ENCODE measurements at regions not wholly inside any gene's neighbourhood (a gene's known extent, or its start where the extent isn't known, plus 50 kb on each side); places are given as distances from the start of the nearest gene placed in this dataset.

- Histone ChIP-seq H4K20me1 (ENCODE audit: insufficient read depth, low read length) (no peaks in the 10 kb centered on the region), H3K4me3 (ENCODE audit: insufficient read depth, low read depth, low read length) (no peak overlapping the region), H2AFZ (replicated peaks; ENCODE audit: low read length, poor library complexity) (no peak overlapping the region), H3K4me1 (ENCODE audit: control insufficient read depth, insufficient read depth, low read length) (no peaks in the 10 kb centered on the region), H2BK15ac (ENCODE audit: low read depth, low read length) (no peak overlapping the region), H3K9ac (ENCODE audit: low read depth, low read length) (no peak overlapping the region), H3K23ac (ENCODE audit: low read depth, low read length) (no peak overlapping the region), H3K27ac (ENCODE audit: insufficient read depth, low read length) (no peak overlapping the region), H2AK5ac (ENCODE audit: low read depth, low read length) (no peak overlapping the region), H4K5ac (ENCODE audit: low read depth, low read length) (no peak overlapping the region), H2BK5ac (ENCODE audit: low read depth, low read length, poor library complexity, severe bottlenecking) (no peak overlapping the region), H3K9me1 (ENCODE audit: insufficient read depth, low read length) (no peaks in the 10 kb centered on the region), H2AK9ac (replicated peaks; ENCODE audit: low read depth, low read length, poor library complexity) (no peak overlapping the region), H2BK120ac (ENCODE audit: low read depth, low read length) (no peak overlapping the region), H3K14ac (replicated peaks; ENCODE audit: low read depth, low read length) (no peak overlapping the region), H3K4ac (ENCODE audit: low read depth, low read length) (no peak overlapping the region), H4K91ac (ENCODE audit: insufficient read depth, low read depth, low read length) (no peak overlapping the region), H2BK20ac (ENCODE audit: low read depth, low read length) (no peak overlapping the region), H3K4me2 (ENCODE audit: low read depth, low read length) (no peak overlapping the region), H3K9me3 (ENCODE audit: control insufficient read depth, insufficient read depth, low read length) (no peaks in the 10 kb centered on the region), H3K56ac (ENCODE audit: extremely low read depth, insufficient read depth, low read length) (no peak overlapping the region), H4K8ac (ENCODE audit: low read depth in 2 of 2, low read length in 2 of 2) (no peak overlapping the region), H3K36me3 (ENCODE audit: control insufficient read depth, insufficient read depth, low read length) (no peaks in the 10 kb centered on the region), H3K27me3 (ENCODE audit: control insufficient read depth, insufficient read depth, low read length) (no peaks in the 10 kb centered on the region), H3K18ac (ENCODE audit: low read depth, low read length) (no peak overlapping the region; the same call in 1 of the 2 replicates), H3K79me1 (ENCODE audit: low read depth in 1 of 2, low read length in 2 of 2) (no peaks in the 10 kb centered on the region)
- intact Hi-C loops (cut with micrococcal nuclease), result no loop called here
- ATAC-seq (ENCODE audit: low read depth) (no peak), DNase-seq (no peak)
- ChIA-PET CTCF (no interaction called here), POLR2A (ENCODE audit: unreplicated experiment) (no interaction called here)
- no CpG with 5 or more reads among the region's 3 CpGs for WGBS, 2 experiments (ENCODE audit: extremely low coverage in 2 of 2, insufficient read length in 1 of 2)
- BruUV-seq (replicated peaks), result no TSS peak
- no peak for TF ChIP-seq POLR2A (IDR thresholded peaks at IDR 0.05; ENCODE audit: low read depth, low read length)
- no peak for TF ChIP-seq NFE2L2 (IDR thresholded peaks at IDR 0.05; ENCODE audit: low read depth, low read length)
- TF ChIP-seq USF2 (IDR thresholded peaks at IDR 0.05; ENCODE audit: low read depth, low read length), result no peak
- no peak for TF ChIP-seq SMC3 (IDR thresholded peaks at IDR 0.05; ENCODE audit: low read depth, low read length)
- no peak for TF ChIP-seq MXI1 (IDR thresholded peaks at IDR 0.05; ENCODE audit: borderline replicate concordance, low read depth, low read length)
- no peak for TF ChIP-seq FOS (IDR thresholded peaks at IDR 0.05; ENCODE audit: low read depth, low read length)
- no peak for TF ChIP-seq CEBPB (IDR thresholded peaks at IDR 0.05; ENCODE audit: low read depth, low read length)
- no peak for TF ChIP-seq RCOR1 (IDR thresholded peaks at IDR 0.05; ENCODE audit: insufficient replicate concordance, low read length)
- TF ChIP-seq ELK1 (IDR thresholded peaks at IDR 0.05; ENCODE audit: borderline replicate concordance, low read depth, low read length), result no peak
- TF ChIP-seq MAZ (IDR thresholded peaks at IDR 0.05; ENCODE audit: borderline replicate concordance, low read depth, low read length), result no peak
- no peak for TF ChIP-seq RAD21 (IDR thresholded peaks at IDR 0.05; ENCODE audit: low read length)
- no peak for TF ChIP-seq CHD1 (IDR thresholded peaks at IDR 0.05; ENCODE audit: low read depth, low read length)
- no peak for TF ChIP-seq CTCF (conservative IDR thresholded peaks at IDR 0.05; ENCODE audit: low read depth, low read length)
- no peak for TF ChIP-seq MAFK (IDR thresholded peaks at IDR 0.05; ENCODE audit: low read depth, low read length)
- no peak for TF ChIP-seq BHLHE40 (IDR thresholded peaks at IDR 0.05; ENCODE audit: low read depth, low read length)
- TF ChIP-seq RFX5 (IDR thresholded peaks at IDR 0.05; ENCODE audit: low read depth, low read length), result no peak
- in situ Hi-C loops (cut with MboI; ENCODE audit: low sequenced_read_pairs), result no loop called here
- dilution Hi-C loops (cut with HindIII; ENCODE audit: low sequenced_read_pairs, unreplicated experiment), result no loop called here
Observed at GRCh38 chr7:94241402-94241925, 153.2 kb upstream of the COL1A2 start.

All from IMR-90 (cell line).